NCI-H460 (cell line): ENCODE measurements at regions not wholly inside any gene's neighbourhood (a gene's known extent, or its start where the extent isn't known, plus 50 kb on each side); places are given as distances from the start of the nearest gene placed in this dataset.
"Not testable (repeated sequence)": the region's sequence is repeated elsewhere in the genome, so short reads cannot be mapped to it uniquely, and the experiment has no call there.

Experiments used
- DNase-seq: peaks from one replicate; pipeline ENCODE4 v3.0.0-alpha.2; 2016; ENCODE audit warnings: low read depth; ENCODE audit errors: extremely low read depth

DNA sequence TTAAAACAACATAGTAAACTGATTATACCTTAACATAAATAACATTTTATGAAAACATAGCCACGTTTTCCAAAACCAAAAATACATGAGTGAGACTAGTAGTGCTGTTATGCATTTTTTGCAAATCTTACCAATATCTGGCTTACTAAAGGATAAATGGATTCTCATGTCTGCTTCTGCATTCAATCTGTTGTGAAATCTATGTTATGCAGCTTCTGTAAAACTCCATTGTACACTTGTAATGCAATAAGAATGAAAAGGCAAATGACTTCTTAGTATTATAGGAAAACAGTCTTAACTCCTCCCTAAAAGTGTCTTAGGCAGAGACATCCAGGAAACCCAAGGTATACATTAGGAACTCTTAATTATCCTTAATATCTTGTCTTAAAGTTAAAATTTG is 330.9 kb upstream of the THBS1 start:
- DNase-seq: no peak

DNA sequence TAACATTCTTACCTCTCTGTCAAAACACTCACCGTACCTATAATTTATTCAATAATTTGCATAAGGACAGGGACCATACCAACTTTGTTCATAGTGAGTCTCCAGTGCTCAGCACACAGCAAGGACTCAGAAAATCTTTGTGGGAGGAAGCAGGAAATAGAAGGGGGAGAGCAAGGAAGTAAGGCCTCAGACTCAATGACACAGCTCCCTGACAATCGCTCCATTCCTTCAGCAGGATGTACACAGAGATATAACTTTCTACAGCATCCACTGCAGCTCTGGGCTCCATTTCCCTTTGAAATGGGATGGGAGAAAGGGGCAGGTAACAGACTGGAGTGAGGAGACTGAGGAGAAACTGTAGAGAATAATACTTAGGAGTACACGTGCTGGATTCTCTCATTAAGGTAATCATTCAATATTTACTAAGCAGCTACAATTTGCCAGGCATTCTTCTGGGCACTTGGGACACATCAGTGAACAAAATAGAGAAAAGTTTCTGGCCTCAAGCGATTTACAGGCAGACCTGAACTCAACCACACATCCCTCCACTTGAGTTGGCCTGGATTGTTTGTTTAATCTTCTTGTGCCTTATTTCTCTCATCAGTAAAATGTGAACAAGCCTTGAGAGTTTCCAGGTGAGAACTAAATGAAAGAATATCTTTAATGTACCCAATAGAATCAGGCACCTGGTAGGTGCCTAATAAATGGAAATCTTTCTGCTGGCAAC is 330.3 kb upstream of the THBS1 start:
- DNase-seq: no peak

DNA sequence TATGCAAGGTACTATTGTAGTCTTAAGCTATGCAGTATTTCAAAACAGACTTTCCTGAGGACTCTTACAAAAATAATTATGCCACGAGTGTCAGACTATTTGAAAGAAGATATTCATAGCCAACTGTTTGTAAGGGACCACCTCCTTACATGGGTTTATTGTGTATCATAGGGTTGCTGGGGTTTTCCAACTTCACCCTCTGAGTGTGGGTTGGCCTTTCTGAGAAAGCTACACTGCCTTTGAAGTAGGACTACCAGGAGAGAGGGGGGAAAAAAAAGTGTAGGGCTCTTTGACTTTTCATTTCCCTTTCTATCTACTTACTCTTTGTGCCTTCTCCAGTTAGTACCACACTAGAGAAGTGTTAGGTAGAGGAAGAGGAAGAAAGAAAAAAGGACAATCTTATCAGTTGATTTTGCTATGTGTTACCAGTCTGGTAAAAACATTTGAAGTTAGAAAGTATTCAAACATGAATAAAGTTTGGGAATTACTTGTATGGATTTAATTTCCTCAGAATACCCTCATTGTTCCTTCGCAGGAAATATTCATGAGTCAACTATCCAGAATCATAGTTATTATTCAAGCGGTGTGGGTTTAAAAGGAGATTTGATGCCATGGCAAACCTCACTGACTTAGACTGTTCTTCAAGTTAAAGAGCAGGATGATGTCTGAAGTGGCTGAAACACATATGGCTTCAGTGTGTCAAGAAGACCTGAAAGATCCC is 329.3 kb upstream of the THBS1 start:
- no peak for DNase-seq

DNA sequence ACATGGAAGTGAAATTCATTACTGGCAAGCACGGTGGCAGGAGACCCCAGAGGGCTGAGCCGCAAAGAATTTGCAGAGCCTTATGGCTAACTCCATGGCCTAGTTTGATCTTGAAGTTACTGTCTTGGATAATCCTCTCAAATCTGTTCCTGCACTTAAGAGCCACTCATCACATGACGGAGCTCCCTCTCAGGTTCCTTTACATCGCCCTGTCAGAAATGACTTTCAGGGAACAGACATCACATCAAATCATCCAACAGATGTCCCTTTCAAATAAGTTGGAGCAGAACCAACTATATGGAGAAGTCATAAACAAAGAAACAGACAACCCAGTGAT is 328.8 kb upstream of the THBS1 start:
- DNase-seq: no peak

DNA sequence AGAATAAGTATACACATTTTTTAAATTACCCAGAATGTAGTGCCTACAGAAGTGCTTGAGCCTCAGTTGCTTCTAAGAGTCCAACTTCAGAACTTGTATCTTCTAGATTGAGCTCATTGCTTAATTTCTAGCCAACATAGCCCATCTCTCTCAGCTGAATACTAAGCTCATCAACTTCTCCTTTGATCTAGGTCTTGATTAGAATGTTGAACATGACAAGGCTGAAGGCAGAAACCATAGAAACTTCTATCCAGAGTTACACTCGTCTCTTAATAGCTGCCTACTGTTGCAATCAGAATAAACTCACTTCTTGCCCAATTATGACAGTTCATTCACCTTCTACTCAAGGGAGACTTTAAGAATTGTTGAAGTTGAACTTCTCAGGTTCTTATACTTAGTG is 327.3 kb upstream of the THBS1 start:
- DNase-seq: no peak

DNA sequence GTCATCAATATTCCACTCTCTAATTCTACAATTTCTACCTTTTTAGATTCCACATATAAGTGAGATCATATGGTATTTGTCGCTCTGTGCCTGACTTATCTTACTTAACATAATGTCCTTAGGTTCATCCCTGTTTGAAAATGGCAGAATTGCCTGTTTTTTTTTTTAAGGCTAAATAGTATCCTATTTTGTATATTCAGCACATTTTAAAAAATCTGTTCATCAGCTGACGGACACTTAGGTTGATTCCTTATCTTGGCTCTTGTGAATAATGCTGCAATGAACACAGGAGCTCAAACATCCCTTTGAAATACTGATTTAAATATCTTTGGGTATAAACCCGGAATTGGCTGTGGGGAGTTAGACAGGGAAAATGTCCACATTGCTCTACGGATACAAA is 326.7 kb upstream of the THBS1 start:
- DNase-seq: no peak

DNA sequence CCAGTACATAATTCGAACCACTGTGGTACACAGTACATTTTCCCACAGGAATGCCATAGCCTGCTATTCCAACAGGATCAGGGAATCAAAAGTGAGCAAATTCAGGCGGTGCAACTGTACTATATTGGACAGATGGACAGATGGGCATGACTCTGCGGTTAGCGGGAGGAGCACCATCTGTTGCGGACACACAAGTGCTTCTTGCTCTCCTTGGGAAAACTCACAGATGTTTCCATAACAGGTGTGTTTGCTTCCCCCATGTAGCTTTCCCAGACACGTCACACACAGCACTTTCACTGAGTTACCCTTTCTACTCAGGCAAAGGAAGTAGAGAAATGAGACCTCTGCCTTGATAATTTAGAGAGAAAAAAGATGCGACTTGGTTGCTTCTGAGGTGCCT is 325.1 kb upstream of the THBS1 start:
- no peak for DNase-seq

DNA sequence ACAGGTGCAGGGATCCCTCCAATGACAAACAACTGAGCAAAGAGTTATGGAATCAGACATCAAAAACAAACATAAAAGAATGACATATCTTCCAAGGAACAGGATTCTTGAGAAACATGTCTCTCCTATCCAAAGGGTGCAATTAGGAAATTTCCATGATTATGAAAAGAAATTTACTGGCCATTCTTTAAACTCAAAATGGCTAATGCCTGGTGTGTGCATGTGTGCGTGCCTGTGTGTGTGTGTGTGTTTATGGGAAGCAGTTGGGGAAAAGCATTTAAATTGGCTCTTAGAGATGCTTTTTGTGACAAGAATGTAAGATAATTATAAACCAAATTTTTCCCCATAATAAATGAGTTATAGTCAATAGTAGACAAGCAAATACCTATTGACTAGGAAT is 320.5 kb upstream of the THBS1 start:
- no peak for DNase-seq

DNA sequence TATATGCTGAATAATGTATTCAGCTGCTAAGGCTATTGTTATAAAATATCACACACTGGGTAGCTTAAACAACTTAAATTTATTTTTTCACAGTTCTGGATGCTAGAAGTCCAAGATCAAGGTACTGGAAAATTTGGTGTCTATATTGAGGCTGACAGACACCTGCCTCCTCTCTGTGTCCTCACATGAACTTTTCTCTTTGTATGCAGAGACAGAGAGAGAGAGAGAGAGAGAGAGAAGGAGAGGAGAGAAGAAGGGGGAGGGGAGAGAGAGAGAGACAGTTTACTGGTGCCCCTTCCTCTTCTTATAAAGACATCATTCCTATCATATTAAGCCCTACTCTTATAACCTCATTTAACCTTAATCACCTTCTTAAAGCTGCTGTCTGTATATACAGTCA is 320.1 kb upstream of the THBS1 start:
- no peak for DNase-seq

DNA sequence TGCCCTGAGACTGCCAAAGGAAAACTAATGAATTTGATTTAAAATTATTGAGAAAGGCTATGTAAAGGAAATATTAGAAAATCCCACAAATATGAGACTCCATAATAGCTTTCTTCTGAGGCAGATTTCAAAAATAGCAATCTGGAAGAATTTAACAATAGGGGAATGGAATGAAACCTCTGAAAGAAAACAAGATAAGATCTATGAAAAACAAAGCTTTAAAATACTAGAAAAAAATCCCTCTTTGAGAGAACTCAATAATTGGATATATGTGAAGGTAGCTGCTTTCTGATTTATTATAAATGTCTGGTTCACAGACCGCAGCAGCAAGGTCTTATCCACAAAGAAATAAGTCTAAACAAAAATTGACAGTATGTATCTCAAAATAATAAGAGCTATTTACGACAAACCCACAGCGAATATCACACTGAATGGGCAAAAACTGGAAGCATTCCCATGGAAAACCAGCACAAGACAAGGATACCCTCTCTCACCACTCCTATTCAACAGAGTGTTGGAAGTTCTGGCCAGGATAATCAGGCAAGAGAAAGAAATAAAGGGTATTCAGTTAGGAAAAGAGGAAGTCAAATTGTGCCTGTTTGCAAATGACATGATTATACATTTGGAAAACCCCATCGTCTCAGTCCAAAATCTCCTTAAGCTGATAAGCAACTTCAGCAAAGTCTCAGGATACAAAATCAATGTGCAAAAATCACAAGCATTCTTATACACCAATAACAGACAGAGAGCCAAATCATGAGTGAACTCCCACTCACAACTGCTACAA is 319.3 kb upstream of the THBS1 start:
- not testable (repeated sequence) for DNase-seq

DNA sequence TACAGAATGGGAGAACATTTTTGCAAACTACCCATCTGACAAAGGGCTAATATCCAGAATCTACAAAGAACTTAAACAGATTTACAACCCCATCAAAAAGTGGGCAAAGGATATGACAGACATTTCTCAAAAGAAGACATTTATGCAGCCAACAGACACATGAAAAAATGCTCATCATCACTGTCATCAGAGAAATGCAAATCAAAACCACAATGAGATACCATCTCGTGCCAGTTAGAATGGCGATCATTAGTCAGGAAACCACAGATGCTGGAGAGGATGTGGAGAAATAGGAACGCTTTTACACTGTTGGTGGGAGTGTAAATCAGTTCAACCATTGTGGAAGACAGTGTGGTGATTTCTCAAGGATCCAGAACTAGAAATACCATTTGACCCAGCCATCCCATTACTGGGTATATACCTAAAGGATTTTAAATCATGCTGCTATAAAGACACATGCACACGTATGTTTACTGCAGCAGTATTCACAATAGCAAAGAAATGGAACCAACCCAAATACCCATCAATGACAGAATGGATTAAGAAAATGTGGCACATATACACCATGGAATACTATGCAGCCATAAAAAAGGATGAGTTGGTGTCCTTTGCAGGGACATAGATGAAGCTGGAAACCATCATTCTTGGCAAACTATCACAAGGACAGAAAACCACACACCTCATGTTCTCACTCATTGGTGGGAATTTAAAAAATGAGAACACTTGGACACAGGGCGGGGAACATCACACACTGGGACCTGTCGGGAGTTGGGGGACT is 317.7 kb upstream of the THBS1 start:
- not testable (repeated sequence) for DNase-seq

DNA sequence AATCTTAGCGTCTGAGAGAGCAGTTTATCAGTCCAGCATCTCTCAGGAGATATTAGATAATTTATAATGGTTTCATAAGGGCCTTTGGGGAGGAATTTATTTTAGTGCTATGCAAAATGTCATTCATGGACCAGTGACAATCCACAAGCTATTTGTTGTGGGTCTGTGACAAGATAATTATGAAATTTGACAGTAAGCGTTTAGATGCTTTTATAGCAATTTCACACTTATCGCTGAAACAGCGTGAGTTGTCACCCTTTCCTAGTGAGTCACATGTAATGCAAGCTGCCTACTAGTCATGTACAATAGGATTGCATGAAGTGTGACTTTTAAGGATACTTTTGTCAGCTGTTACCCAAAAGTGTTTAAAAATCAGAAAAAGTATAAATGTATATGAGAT is 315.6 kb upstream of the THBS1 start:
- peak; percentile 39 for DNase-seq

DNA sequence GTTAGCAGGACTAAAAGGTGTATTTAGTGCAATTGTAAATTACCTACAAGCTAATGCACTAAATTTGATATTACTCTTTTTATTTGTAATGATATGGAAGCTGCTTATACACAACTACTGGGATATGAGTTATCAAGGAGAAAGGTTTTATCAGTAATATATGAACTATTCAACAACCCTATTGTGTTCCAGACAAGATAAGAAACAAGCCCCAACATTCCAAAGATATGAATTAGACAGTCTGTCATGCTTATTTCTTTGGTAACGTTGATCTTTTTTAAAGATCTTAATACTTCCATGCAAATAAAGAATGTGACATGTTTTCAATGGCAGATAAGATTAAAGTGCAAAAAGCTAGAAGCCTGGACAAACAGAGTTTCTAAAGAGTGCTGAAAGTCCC is 314.0 kb upstream of the THBS1 start:
- DNase-seq: no peak

DNA sequence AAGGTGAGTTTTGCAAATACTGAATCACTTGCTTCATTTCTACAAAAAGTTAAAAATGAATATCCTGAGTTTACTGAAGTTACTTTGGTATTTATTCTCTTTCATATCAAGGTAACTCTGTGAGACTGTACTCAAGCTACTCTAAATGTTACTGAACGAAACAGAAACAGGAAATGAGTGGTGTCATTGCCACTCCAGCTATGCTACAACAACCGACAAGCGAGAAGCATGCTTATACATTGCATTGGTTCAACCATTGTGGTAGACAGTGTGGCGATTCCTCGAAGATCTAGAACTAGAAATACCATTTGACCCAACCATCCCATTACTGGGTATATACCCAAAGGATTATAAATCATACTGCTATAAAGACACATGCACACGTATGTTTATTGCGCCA is 313.2 kb upstream of the THBS1 start:
- DNase-seq: no peak

DNA sequence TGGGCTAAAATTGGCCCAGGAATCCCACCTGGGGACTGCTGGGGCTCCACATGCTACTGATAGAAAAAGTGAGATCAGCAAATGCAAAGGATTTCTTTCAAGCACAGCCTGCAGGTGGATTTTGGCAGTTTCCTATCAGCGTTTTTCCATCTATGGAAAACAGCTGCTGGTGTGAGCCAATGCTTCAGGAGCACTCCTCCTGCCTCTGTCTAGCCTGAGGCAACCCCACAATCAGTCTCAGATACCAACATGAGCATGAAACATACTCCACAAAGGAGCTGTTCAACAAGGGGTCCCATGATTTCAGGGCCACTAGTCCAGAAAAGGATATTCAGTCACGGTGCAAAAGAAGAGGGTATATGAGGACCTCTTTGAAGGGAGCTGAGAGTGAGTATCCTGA is 311.5 kb upstream of the THBS1 start:
- no peak for DNase-seq

DNA sequence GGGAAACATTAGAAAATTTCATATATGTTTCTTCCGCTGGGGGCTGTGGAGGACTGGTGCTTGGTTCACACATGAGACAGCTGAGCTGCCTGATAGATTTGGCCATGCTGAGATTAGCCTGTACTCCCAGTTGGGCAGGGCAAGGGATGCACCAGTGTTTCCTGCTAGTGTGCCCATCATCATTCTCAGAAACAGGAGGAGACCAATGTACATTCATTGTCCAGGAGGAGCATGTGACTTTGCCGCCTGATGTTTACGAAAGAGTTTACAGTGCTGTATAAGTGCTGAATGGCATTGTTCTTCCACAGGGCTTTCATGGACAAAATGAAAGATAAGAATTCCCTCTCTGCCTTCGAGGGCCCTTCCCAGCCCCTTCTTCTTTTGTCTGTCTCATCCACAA is 311.1 kb upstream of the THBS1 start:
- DNase-seq: no peak

DNA sequence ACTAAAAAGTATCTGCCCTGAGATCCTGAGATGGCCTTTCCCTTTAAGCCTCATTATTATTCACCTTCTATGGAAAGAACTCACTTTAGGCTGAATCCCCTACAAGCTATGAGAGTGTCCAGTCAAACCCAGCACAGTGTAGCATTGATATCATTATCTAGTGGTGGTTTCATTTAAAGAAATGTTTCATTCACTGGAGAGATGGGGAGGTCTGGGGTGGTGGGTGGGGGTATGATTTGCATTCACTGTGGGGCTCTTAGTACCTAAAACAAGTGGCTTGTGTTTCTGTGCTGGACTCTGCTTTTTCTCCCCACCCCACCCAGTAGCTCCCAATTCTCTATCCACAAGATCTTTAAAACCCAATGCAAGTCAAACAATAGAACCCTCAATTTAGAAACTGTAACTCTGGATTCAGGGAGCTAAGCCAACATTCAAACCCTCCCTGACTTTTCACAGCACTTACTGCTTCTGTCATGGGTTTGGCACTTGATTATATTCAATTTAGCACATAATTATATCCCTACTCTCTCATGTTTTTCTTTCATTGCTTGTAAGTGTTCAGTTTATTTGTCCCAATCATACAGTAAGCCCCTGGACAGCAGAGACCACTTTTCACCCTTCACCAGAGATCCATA is 310.5 kb upstream of the THBS1 start:
- no peak for DNase-seq

DNA sequence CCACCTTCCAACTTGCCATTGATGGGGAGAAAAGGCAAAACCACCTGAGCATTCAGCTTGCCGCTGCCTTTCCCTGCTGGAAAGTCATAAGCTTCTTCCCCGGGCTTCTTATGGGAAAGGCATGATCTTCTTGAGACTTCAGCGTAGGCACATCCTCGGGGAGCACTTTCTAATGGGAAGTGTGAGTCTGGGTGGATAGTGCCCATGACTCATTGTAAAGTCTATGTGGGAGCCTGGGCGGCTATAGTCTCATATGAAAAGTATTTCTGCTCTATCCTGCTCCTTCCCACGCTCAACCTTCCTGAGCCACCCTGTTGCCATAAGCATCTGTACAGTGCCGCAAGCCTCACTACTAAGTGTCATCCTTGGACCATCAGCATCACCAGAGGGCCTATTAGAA is 309.9 kb upstream of the THBS1 start:
- no peak for DNase-seq

DNA sequence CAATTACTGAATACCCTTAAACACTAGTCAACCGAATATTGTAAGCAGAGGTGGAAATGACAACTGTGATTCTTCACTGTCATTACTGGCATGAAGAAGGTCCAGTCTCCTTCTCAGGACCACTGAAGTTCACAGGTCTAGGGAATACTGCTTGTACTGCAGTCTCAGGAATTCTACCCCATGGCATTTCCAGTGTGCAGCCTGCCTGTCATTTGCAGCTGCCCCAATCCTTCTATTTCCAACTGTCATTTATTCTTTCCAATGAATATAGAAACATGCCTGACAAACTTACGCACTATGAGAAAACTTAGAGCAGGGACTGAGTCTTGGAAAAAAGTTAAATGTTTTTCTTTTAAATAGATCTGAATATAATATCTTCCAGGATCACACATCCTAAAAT is 308.0 kb upstream of the THBS1 start:
- no peak for DNase-seq

DNA sequence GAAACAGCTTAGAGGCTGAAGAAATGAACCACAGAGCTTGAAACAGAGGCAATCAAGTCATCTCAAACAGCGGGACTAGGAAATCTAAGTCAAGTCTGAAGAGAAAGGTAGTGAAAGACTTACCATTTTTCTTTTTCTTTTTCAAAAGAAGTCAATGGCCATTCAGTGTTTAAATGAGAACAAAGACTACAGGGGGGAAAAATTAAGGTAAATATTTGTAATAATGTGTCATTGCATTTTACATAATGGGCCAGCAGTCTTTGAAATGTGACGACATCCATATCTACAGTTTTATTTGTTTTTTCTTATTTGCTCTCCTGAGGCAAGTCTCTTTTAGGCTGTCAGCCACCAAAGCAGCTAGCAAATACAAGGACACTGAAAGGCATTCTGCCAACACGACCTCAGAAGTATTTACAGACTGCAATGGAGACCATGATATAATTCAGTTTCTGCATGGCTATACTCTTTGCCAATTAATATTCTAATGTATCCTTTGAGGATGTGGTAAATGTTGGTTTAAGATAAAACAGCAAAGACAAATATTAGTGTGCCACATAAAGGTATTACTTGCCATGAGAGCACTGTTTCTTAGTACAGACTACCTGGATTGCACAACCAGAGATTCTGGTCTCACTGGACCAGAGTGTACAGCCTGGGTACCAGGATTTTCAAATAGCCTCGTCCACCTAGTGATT is 307.0 kb upstream of the THBS1 start:
- no peak for DNase-seq
